ENCODE measurements at regions not wholly inside any gene's neighbourhood (a gene's known extent, or its start where the extent isn't known, plus 50 kb on each side); places are given as distances from the start of the nearest gene placed in this dataset.

DNA sequence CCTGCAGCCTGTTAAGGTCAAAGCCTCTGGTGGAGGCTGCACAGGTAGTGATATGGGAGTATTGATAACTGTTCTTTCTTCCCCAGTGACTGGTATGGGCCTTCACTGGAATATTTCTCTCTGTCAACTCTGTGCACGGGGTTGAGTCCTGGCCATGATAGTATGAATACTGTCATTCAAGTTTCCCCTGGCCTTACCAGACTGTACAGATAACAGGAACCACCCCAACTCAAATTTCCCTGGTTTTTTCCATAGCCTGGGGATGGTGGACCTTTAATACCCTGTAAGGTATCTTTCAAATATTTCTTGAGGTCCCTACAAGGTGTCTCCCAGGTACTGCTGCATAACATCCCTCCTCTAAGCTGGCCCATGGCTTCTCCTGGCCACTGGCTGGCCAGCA is 51.4 kb upstream of the TNFAIP3 start:
- H3K4me1 ChIP-seq (ENCODE audit: control insufficient read depth in 1 of 2, insufficient read depth in 2 of 2, low read depth in 1 of 2, low read length in 1 of 2): no peaks in the 10 kb centered on the region; a peak in 1 of 4 replicates
- ChIA-PET POLR2A (no interaction called here), CTCF (no interaction called here)
- no peak overlapping the region for H3K4me2 ChIP-seq
- H3F3A ChIP-seq (replicated peaks; ENCODE audit: insufficient read depth): no peaks in the 10 kb centered on the region
- H3K27me3 ChIP-seq (ENCODE audit: insufficient read depth): no peaks in the 10 kb centered on the region; the same call in 1 of the 2 replicates
- H3K4me3 ChIP-seq (ENCODE audit: low read depth in 2 of 2, low read length in 1 of 2): no peak overlapping the region
- no peaks in the 10 kb centered on the region for H3K9me3 ChIP-seq
- no peak overlapping the region for H2AFZ ChIP-seq (ENCODE audit: low read depth)
- WGBS (ENCODE audit: low lambda C conversion rate): 0% methylated on average over 1 of the region's 1 CpG
- no peaks in the 10 kb centered on the region for H3K36me3 ChIP-seq (replicated peaks in 1 of 2; ENCODE audit: control insufficient read depth in 1 of 2, insufficient read depth in 2 of 2, low read length in 1 of 2)
- DNase-seq: no peak
- no peak overlapping the region for H3K27ac ChIP-seq (ENCODE audit: low read depth in 2 of 2, low read length in 1 of 2)
- TF ChIP-seq YY1 (IDR thresholded peaks at IDR 0.05; ENCODE audit: low read depth): no peak
- no peak for TF ChIP-seq POLR2AphosphoS5 (IDR thresholded peaks at IDR 0.05; ENCODE audit: low read depth, low read length)
- no peak for TF ChIP-seq RCOR1 (IDR thresholded peaks at IDR 0.05; ENCODE audit: low read length)
- no peak for TF ChIP-seq ELF1 (IDR thresholded peaks at IDR 0.05)
- no peak for TF ChIP-seq FOXM1 (IDR thresholded peaks at IDR 0.05; ENCODE audit: low read depth)
- H4K20me1 ChIP-seq (ENCODE audit: insufficient read depth): no peaks in the 10 kb centered on the region
- no peak overlapping the region for H3K9ac ChIP-seq
- H3K79me2 ChIP-seq (ENCODE audit: insufficient read depth): no peaks in the 10 kb centered on the region
- no peaks in the 10 kb centered on the region for H3K9me2 ChIP-seq

GRCh38 chr6:137816133-137816579 is 50.9 kb upstream of the TNFAIP3 start:
- Histone ChIP-seq H3K4me3 (ENCODE audit: low read depth in 2 of 2, low read length in 1 of 2) (no peak overlapping the region), H3K4me2 (no peak overlapping the region), H3K27me3 (ENCODE audit: insufficient read depth) (no peaks in the 10 kb centered on the region; the same call in 1 of the 2 replicates), H3K9me3 (no peaks in the 10 kb centered on the region), H3F3A (replicated peaks; ENCODE audit: insufficient read depth) (no peaks in the 10 kb centered on the region), H4K20me1 (ENCODE audit: insufficient read depth) (no peaks in the 10 kb centered on the region), H3K36me3 (replicated peaks in 1 of 2; ENCODE audit: control insufficient read depth in 1 of 2, insufficient read depth in 2 of 2, low read length in 1 of 2) (no peaks in the 10 kb centered on the region), H3K4me1 (ENCODE audit: control insufficient read depth in 1 of 2, insufficient read depth in 2 of 2, low read depth in 1 of 2, low read length in 1 of 2) (no peaks in the 10 kb centered on the region; a peak in 1 of 4 replicates), H3K9ac (no peak overlapping the region), H2AFZ (ENCODE audit: low read depth) (no peak overlapping the region), H3K27ac (ENCODE audit: low read depth in 2 of 2, low read length in 1 of 2) (no peak overlapping the region), H3K79me2 (ENCODE audit: insufficient read depth) (no peaks in the 10 kb centered on the region), H3K9me2 (no peaks in the 10 kb centered on the region)
- TF ChIP-seq SIN3A (IDR thresholded peaks at IDR 0.05; ENCODE audit: borderline replicate concordance, low read depth, low read length) (no peak), FOXM1 (IDR thresholded peaks at IDR 0.05; ENCODE audit: low read depth) (no peak), POLR2AphosphoS5 (IDR thresholded peaks at IDR 0.05; ENCODE audit: low read depth, low read length) (no peak), RXRA (IDR thresholded peaks at IDR 0.05; ENCODE audit: borderline replicate concordance, low read depth) (no peak), USF2 (IDR thresholded peaks at IDR 0.05; ENCODE audit: borderline replicate concordance, low read depth, low read length) (no peak), TCF12 (IDR thresholded peaks at IDR 0.05) (no peak), EZH2phosphoT487 (IDR thresholded peaks at IDR 0.05; ENCODE audit: borderline replicate concordance, low read depth) (no peak), MEF2A (IDR thresholded peaks at IDR 0.05; ENCODE audit: borderline replicate concordance, low read depth) (no peak), FOSL2 (IDR thresholded peaks at IDR 0.05; ENCODE audit: borderline replicate concordance, low read depth) (no peak), CHD2 (IDR thresholded peaks at IDR 0.05; ENCODE audit: low read length, partially characterized antibody) (no peak), ELF1 (IDR thresholded peaks at IDR 0.05) (no peak), NFIC (IDR thresholded peaks at IDR 0.05; ENCODE audit: borderline replicate concordance) (no peak), JUND (IDR thresholded peaks at IDR 0.05) (no peak)
- TF ChIP-seq, protein P1, sequence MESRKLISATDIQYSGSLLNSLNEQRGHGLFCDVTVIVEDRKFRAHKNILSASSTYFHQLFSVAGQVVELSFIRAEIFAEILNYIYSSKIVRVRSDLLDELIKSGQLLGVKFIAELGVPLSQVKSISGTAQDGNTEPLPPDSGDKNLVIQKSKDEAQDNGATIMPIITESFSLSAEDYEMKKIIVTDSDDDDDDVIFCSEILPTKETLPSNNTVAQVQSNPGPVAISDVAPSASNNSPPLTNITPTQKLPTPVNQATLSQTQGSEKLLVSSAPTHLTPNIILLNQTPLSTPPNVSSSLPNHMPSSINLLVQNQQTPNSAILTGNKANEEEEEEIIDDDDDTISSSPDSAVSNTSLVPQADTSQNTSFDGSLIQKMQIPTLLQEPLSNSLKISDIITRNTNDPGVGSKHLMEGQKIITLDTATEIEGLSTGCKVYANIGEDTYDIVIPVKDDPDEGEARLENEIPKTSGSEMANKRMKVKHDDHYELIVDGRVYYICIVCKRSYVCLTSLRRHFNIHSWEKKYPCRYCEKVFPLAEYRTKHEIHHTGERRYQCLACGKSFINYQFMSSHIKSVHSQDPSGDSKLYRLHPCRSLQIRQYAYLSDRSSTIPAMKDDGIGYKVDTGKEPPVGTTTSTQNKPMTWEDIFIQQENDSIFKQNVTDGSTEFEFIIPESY (IDR thresholded peaks at IDR 0.05; ENCODE audit: borderline replicate concordance, low read depth): no peak
- POLR2A ChIA-PET: no interaction called here
- WGBS (ENCODE audit: low lambda C conversion rate): 10% methylated on average over 6 of the region's 6 CpGs
- CTCF ChIA-PET: no interaction called here
- DNase-seq: no peak

All from SK-N-SH (cell line).